CD4-positive, CD25-positive, alpha-beta regulatory T cell (primary cell): ENCODE measurements at regions not wholly inside any gene's neighbourhood (a gene's known extent, or its start where the extent isn't known, plus 50 kb on each side); places are given as distances from the start of the nearest gene placed in this dataset.

Experiments
- ATAC-seq, 2 donors: fragments of 150-1000 bp; cut with Tn5 transposase; one replicate each; pipeline ENCODE4 v1.10.0; 2021; ENCODE audit warnings: low read depth in 2 of 2, moderate number of reproducible peaks in 2 of 2, moderate library complexity in 1 of 2
- DNase-seq, 3 donors: peaks; one replicate each; pipeline versions ENCODE4 v3.0.0 to v3.0.0-alpha.2; 2012 to 2022; ENCODE audit warnings: mixed read lengths in 1 of 3
- H3K27ac ChIP-seq: one replicate; pipeline ENCODE4 v1.7.0; 2013; ENCODE audit warnings: mild to moderate bottlenecking, low read length; ENCODE audit not compliant: insufficient read depth, poor library complexity, severe bottlenecking
- H3K27me3 ChIP-seq: one replicate; pipeline ENCODE4 v1.7.0; 2013; ENCODE audit warnings: low read length; ENCODE audit not compliant: control insufficient read depth, insufficient read depth
- H3K36me3 ChIP-seq: one replicate; pipeline ENCODE4 v1.7.0; 2013; ENCODE audit warnings: mild to moderate bottlenecking, low read length, moderate library complexity; ENCODE audit not compliant: control insufficient read depth, insufficient read depth
- H3K4me1 ChIP-seq: 2 replicates; pipeline ENCODE4 v1.7.0; 2013; ENCODE audit warnings: mild to moderate bottlenecking, low read length; ENCODE audit not compliant: insufficient read depth, control insufficient read depth, poor library complexity, severe bottlenecking
- H3K4me3 ChIP-seq: one replicate; pipeline ENCODE4 v1.7.0; 2013; ENCODE audit warnings: low read depth, mild to moderate bottlenecking, low read length, moderate library complexity
- H3K9me3 ChIP-seq, 2 experiments: 1 replicate in 1 of 2; 2 replicates in 1 of 2; pipeline ENCODE4 v1.7.0; 2013; ENCODE audit warnings: low read length in 2 of 2, mild to moderate bottlenecking in 1 of 2, moderate library complexity in 1 of 2; ENCODE audit not compliant: control insufficient read depth in 2 of 2
- H3K27ac Mint-ChIP-seq, 3 donors: one replicate each; pipeline ENCODE4 v1.8.0; 2020 to 2022; ENCODE audit warnings: mild to moderate bottlenecking in 3 of 3, mixed read lengths in 3 of 3, moderate library complexity in 2 of 3
- H3K27me3 Mint-ChIP-seq: one replicate; pipeline ENCODE4 v1.8.0; 2022; ENCODE audit warnings: mild to moderate bottlenecking, mixed read lengths
- H3K36me3 Mint-ChIP-seq: one replicate; pipeline ENCODE4 v1.8.0; 2020; ENCODE audit warnings: mixed read lengths
- H3K4me1 Mint-ChIP-seq, 4 donors: one replicate each; pipeline ENCODE4 v1.8.0; 2020 to 2022; ENCODE audit warnings: mixed read lengths in 4 of 4, mild to moderate bottlenecking in 1 of 4
- H3K4me3 Mint-ChIP-seq, 4 donors: one replicate each; pipeline ENCODE4 v1.8.0; 2020 to 2022; ENCODE audit warnings: mild to moderate bottlenecking in 4 of 4, mixed read lengths in 4 of 4, moderate library complexity in 3 of 4
- H3K9me3 Mint-ChIP-seq, 7 donors: one replicate each; pipeline ENCODE4 v1.8.0; 2020 to 2022; ENCODE audit warnings: mixed read lengths in 7 of 7, mild to moderate bottlenecking in 3 of 7, moderate library complexity in 2 of 7

- Mint-ChIP-seq H3K27me3 (no peaks in the 10 kb centered on the region), H3K27ac (no peak overlapping the region), H3K4me3 (no peak overlapping the region), H3K4me1 (no peaks in the 10 kb centered on the region), H3K36me3 (peaks cover 4% of the 10 kb centered on the region), H3K9me3 (peaks cover 0 to 7% (median 2%) of the 10 kb centered on the region in 7 donors)
- H3K27ac ChIP-seq, result no peak overlapping the region
- no peak overlapping the region for H3K4me3 ChIP-seq
- H3K9me3 ChIP-seq, result peaks cover 0 to 2% of the 10 kb centered on the region in 2 experiments
- no peak for ATAC-seq
- H3K4me1 ChIP-seq, result no peaks in the 10 kb centered on the region
- no peaks in the 10 kb centered on the region for H3K27me3 ChIP-seq
- no peaks in the 10 kb centered on the region for H3K36me3 ChIP-seq
- no peak for DNase-seq
These were observed 127.8 kb upstream of the PLET1 start for GRCh38 chr11:112388496-112388895.

- Histone ChIP-seq H3K36me3 (no peaks in the 10 kb centered on the region), H3K27me3 (no peaks in the 10 kb centered on the region), H3K4me1 (no peaks in the 10 kb centered on the region), H3K27ac (no peak overlapping the region), H3K9me3 (peaks cover 0 to 2% of the 10 kb centered on the region in 2 experiments), H3K4me3 (no peak overlapping the region)
- H3K9me3 Mint-ChIP-seq, result peaks cover 0 to 6% (median 3%) of the 10 kb centered on the region in 7 donors
- no peaks in the 10 kb centered on the region for H3K27me3 Mint-ChIP-seq
- peaks cover 4% of the 10 kb centered on the region for H3K36me3 Mint-ChIP-seq
- ATAC-seq (no peak), DNase-seq (no peak)
- no peaks in the 10 kb centered on the region for H3K4me1 Mint-ChIP-seq
- no peak overlapping the region for H3K4me3 Mint-ChIP-seq
- no peak overlapping the region for H3K27ac Mint-ChIP-seq
These were observed 130.4 kb upstream of the PLET1 start for GRCh38 chr11:112391086-112391485.

- Histone ChIP-seq H3K9me3 (peaks cover 0 to 2% of the 10 kb centered on the region in 2 experiments), H3K4me1 (no peaks in the 10 kb centered on the region), H3K36me3 (no peaks in the 10 kb centered on the region), H3K4me3 (no peak overlapping the region), H3K27me3 (no peaks in the 10 kb centered on the region), H3K27ac (no peak overlapping the region)
- no peak overlapping the region for H3K27ac Mint-ChIP-seq
- H3K9me3 Mint-ChIP-seq, result peaks cover 0 to 6% (median 3%) of the 10 kb centered on the region in 7 donors
- no peaks in the 10 kb centered on the region for H3K4me1 Mint-ChIP-seq
- no peak for ATAC-seq
- H3K4me3 Mint-ChIP-seq, result no peak overlapping the region
- H3K27me3 Mint-ChIP-seq, result no peaks in the 10 kb centered on the region
- peaks cover 4% of the 10 kb centered on the region for H3K36me3 Mint-ChIP-seq
- no peak for DNase-seq
These were observed 132.2 kb upstream of the PLET1 start for GRCh38 chr11:112392904-112393303.

GRCh38 chr11:112394304-112394703 lies 133.6 kb upstream of the PLET1 start:
- ATAC-seq (no peak), DNase-seq (no peak)
- H3K4me3 Mint-ChIP-seq, result no peak overlapping the region
- H3K36me3 Mint-ChIP-seq, result peaks cover 4% of the 10 kb centered on the region
- H3K9me3 Mint-ChIP-seq, result peaks cover 0 to 3% (median 0%) of the 10 kb centered on the region in 7 donors
- Histone ChIP-seq H3K4me3 (no peak overlapping the region), H3K27ac (no peak overlapping the region), H3K36me3 (no peaks in the 10 kb centered on the region), H3K4me1 (no peaks in the 10 kb centered on the region), H3K27me3 (no peaks in the 10 kb centered on the region), H3K9me3 (no peaks in the 10 kb centered on the region)
- H3K4me1 Mint-ChIP-seq, result no peaks in the 10 kb centered on the region
- no peaks in the 10 kb centered on the region for H3K27me3 Mint-ChIP-seq
- no peak overlapping the region for H3K27ac Mint-ChIP-seq

- H3K27ac Mint-ChIP-seq, result no peak overlapping the region
- no peak overlapping the region for H3K4me3 Mint-ChIP-seq
These were observed 135.4 kb upstream of the PLET1 start for GRCh38 chr11:112396076-112396475.

GRCh38 chr11:112398798-112399478 lies 138.3 kb upstream of the PLET1 start:
- Mint-ChIP-seq H3K4me3 (no peak overlapping the region), H3K9me3 (peaks cover 0 to 3% (median 0%) of the 10 kb centered on the region in 7 donors), H3K27me3 (no peaks in the 10 kb centered on the region), H3K27ac (no peak overlapping the region), H3K4me1 (no peaks in the 10 kb centered on the region), H3K36me3 (no peaks in the 10 kb centered on the region)
- Histone ChIP-seq H3K4me1 (no peaks in the 10 kb centered on the region), H3K36me3 (no peaks in the 10 kb centered on the region), H3K9me3 (no peaks in the 10 kb centered on the region), H3K4me3 (no peak overlapping the region), H3K27me3 (peaks cover 1% of the 10 kb centered on the region), H3K27ac (no peak overlapping the region)
- DNase-seq (no peak), ATAC-seq (no peak)

More at GRCh38 chr11:112396076-112396475, 135.4 kb upstream of the PLET1 start:
- Mint-ChIP-seq H3K36me3 (peaks cover 4% of the 10 kb centered on the region), H3K4me1 (no peaks in the 10 kb centered on the region), H3K27me3 (no peaks in the 10 kb centered on the region), H3K9me3 (peaks cover 0 to 3% (median 0%) of the 10 kb centered on the region in 7 donors)
- Histone ChIP-seq H3K27ac (no peak overlapping the region), H3K4me1 (no peaks in the 10 kb centered on the region), H3K36me3 (no peaks in the 10 kb centered on the region), H3K27me3 (peaks cover 1% of the 10 kb centered on the region), H3K9me3 (no peaks in the 10 kb centered on the region), H3K4me3 (no peak overlapping the region)
- no peak for DNase-seq
- no peak for ATAC-seq

- DNase-seq (no peak), ATAC-seq (no peak)
- Histone ChIP-seq H3K27me3 (peaks cover 1% of the 10 kb centered on the region), H3K4me1 (no peaks in the 10 kb centered on the region), H3K36me3 (no peaks in the 10 kb centered on the region), H3K27ac (no peak overlapping the region), H3K4me3 (no peak overlapping the region), H3K9me3 (no peaks in the 10 kb centered on the region)
- Mint-ChIP-seq H3K9me3 (no peaks in the 10 kb centered on the region), H3K27me3 (no peaks in the 10 kb centered on the region), H3K36me3 (no peaks in the 10 kb centered on the region), H3K4me1 (no peaks in the 10 kb centered on the region), H3K27ac (no peak overlapping the region), H3K4me3 (no peak overlapping the region)
These were observed 139.9 kb upstream of the PLET1 start for GRCh38 chr11:112400476-112401014.
